Neural progenitor cell (in vitro differentiated cells): ENCODE measurements at regions not wholly inside any gene's neighbourhood (a gene's known extent, or its start where the extent isn't known, plus 50 kb on each side); places are given as distances from the start of the nearest gene placed in this dataset.

Source experiments
- DNase-seq: peaks from one replicate; pipeline ENCODE4 v3.0.0-alpha.2; 2016; ENCODE audit warnings: low spot score
- H2AFZ ChIP-seq: fragments of 200-600 bp; sonication (generic); replicated peaks from 2 replicates; pipeline ENCODE4 v1.6.1; 2016; ENCODE audit warnings: antibody characterized with exemption
- H3F3A ChIP-seq: fragments of 200-600 bp; sonication (generic); 2 replicates; pipeline ENCODE4 v1.6.1; 2016; ENCODE audit warnings: antibody characterized with exemption, low read depth
- H3K27ac ChIP-seq: fragments of 200-600 bp; sonication (generic); 2 replicates; pipeline ENCODE4 v1.5.1; 2016; ENCODE audit warnings: mild to moderate bottlenecking
- H3K27me3 ChIP-seq: fragments of 200-600 bp; sonication (generic); 2 replicates; pipeline ENCODE4 v1.6.1; 2016; ENCODE audit warnings: mild to moderate bottlenecking, moderate library complexity
- H3K36me3 ChIP-seq: fragments of 200-600 bp; sonication (generic); 2 replicates; pipeline ENCODE4 v1.5.1; 2016
- H3K4me1 ChIP-seq: fragments of 200-600 bp; sonication (generic); 2 replicates; pipeline ENCODE4 v1.6.1; 2016; ENCODE audit warnings: mixed run types
- H3K4me2 ChIP-seq: fragments of 200-600 bp; sonication (generic); 2 replicates; pipeline ENCODE4 v1.6.1; 2016
- H3K4me3 ChIP-seq: fragments of 200-600 bp; sonication (generic); 2 replicates; pipeline ENCODE4 v1.5.1; 2016
- H3K79me2 ChIP-seq: fragments of 200-600 bp; sonication (generic); 2 replicates; pipeline ENCODE4 v1.6.1; 2016; ENCODE audit warnings: low read depth
- H3K9ac ChIP-seq: fragments of 200-600 bp; sonication (generic); 2 replicates; pipeline ENCODE4 v1.6.1; 2016
- H3K9me3 ChIP-seq: fragments of 200-600 bp; sonication (generic); 2 replicates; pipeline ENCODE4 v1.5.1; 2016; ENCODE audit warnings: low read depth
- H4K20me1 ChIP-seq: fragments of 200-600 bp; sonication (generic); 2 replicates; pipeline ENCODE4 v1.6.1; 2016; ENCODE audit warnings: low read depth
- H3K27ac Mint-ChIP-seq: 3 replicates; pipeline ENCODE4 v1.8.0; 2021; ENCODE audit warnings: mixed read lengths
- H3K27me3 Mint-ChIP-seq: 2 replicates; pipeline ENCODE4 v1.8.0; 2022; ENCODE audit warnings: low read depth, mild to moderate bottlenecking, inconsistent platforms, moderate library complexity, mixed read lengths; ENCODE audit not compliant: insufficient read depth
- H3K36me3 Mint-ChIP-seq: 3 replicates; pipeline ENCODE4 v1.8.0; 2021; ENCODE audit warnings: mixed read lengths
- H3K4me1 Mint-ChIP-seq: 3 replicates; pipeline ENCODE4 v1.8.0; 2021; ENCODE audit warnings: mixed read lengths
- H3K4me3 Mint-ChIP-seq: 3 replicates; pipeline ENCODE4 v1.8.0; 2021; ENCODE audit warnings: mild to moderate bottlenecking, moderate library complexity, mixed read lengths
- H3K9me3 Mint-ChIP-seq: 3 replicates; pipeline ENCODE4 v1.8.0; 2020; ENCODE audit warnings: mixed read lengths
- CTCF ChIP-seq: fragments of 200-600 bp; sonication (generic); IDR thresholded peaks from 2 replicates; pipeline ENCODE4 v1.5.1; 2017; ENCODE audit warnings: antibody characterized with exemption, mild to moderate bottlenecking
- EZH2 ChIP-seq: fragments of 200-600 bp; sonication (generic); IDR thresholded peaks from 2 replicates; pipeline ENCODE4 v1.6.1; 2017; ENCODE audit warnings: antibody characterized with exemption, mild to moderate bottlenecking, moderate library complexity
- EZH2phosphoT487 ChIP-seq: fragments of 200-600 bp; sonication (generic); IDR thresholded peaks from 2 replicates; pipeline ENCODE4 v1.6.1; 2017; ENCODE audit warnings: antibody characterized with exemption

GRCh38 chr6:167564416-167565250 lies 239.7 kb downstream of the TTLL2 start:
- Histone ChIP-seq H3K4me2 (no peak overlapping the region), H3K9ac (no peak overlapping the region), H3F3A (no peaks in the 10 kb centered on the region), H3K4me3 (no peak overlapping the region), H3K9me3 (no peaks in the 10 kb centered on the region), H3K27ac (no peak overlapping the region), H4K20me1 (no peaks in the 10 kb centered on the region), H3K36me3 (no peaks in the 10 kb centered on the region), H2AFZ (no peak overlapping the region), H3K79me2 (no peaks in the 10 kb centered on the region), H3K4me1 (peaks cover 5% of the 10 kb centered on the region), H3K27me3 (no peaks in the 10 kb centered on the region)
- peaks cover 10% of the 10 kb centered on the region for H3K27me3 Mint-ChIP-seq
- peaks cover 7% of the 10 kb centered on the region for H3K9me3 Mint-ChIP-seq
- H3K27ac Mint-ChIP-seq: peak overlapping the region; percentile 23
- TF ChIP-seq EZH2phosphoT487 (no peak), EZH2 (no peak), CTCF (no peak)
- H3K4me3 Mint-ChIP-seq: no peak overlapping the region
- no peaks in the 10 kb centered on the region for H3K36me3 Mint-ChIP-seq
- peaks cover 44% of the 10 kb centered on the region for H3K4me1 Mint-ChIP-seq
- DNase-seq: no peak

GRCh38 chr6:167565388-167565787 lies 240.5 kb downstream of the TTLL2 start:
- Histone ChIP-seq H3K27me3 (no peaks in the 10 kb centered on the region), H4K20me1 (no peaks in the 10 kb centered on the region), H3K27ac (no peak overlapping the region), H3K4me2 (no peak overlapping the region), H3K9ac (no peak overlapping the region), H3K9me3 (no peaks in the 10 kb centered on the region), H3K4me1 (no peaks in the 10 kb centered on the region), H3K79me2 (no peaks in the 10 kb centered on the region), H2AFZ (no peak overlapping the region), H3F3A (no peaks in the 10 kb centered on the region), H3K36me3 (no peaks in the 10 kb centered on the region), H3K4me3 (no peak overlapping the region)
- DNase-seq: no peak
- Mint-ChIP-seq H3K9me3 (peaks cover 8% of the 10 kb centered on the region), H3K4me1 (peaks cover 42% of the 10 kb centered on the region), H3K27ac (no peak overlapping the region), H3K36me3 (no peaks in the 10 kb centered on the region), H3K4me3 (no peak overlapping the region), H3K27me3 (peaks cover 10% of the 10 kb centered on the region)
- TF ChIP-seq EZH2phosphoT487 (no peak), CTCF (no peak), EZH2 (no peak)

GRCh38 chr6:167565884-167566599 lies 241.2 kb downstream of the TTLL2 start:
- no peaks in the 10 kb centered on the region for H3K4me1 ChIP-seq
- no peaks in the 10 kb centered on the region for H3K9me3 ChIP-seq
- Mint-ChIP-seq H3K4me1 (peaks cover 44% of the 10 kb centered on the region), H3K9me3 (peaks cover 8% of the 10 kb centered on the region), H3K27me3 (peaks cover 12% of the 10 kb centered on the region), H3K4me3 (no peak overlapping the region), H3K27ac (no peak overlapping the region), H3K36me3 (no peaks in the 10 kb centered on the region)
- H2AFZ ChIP-seq: no peak overlapping the region
- no peak overlapping the region for H3K9ac ChIP-seq
- H4K20me1 ChIP-seq: no peaks in the 10 kb centered on the region
- H3K27ac ChIP-seq: no peak overlapping the region
- no peaks in the 10 kb centered on the region for H3F3A ChIP-seq
- no peak for TF ChIP-seq EZH2phosphoT487
- TF ChIP-seq EZH2: no peak
- no peak for TF ChIP-seq CTCF
- no peaks in the 10 kb centered on the region for H3K79me2 ChIP-seq
- peak; percentile 23 for DNase-seq
- H3K4me3 ChIP-seq: no peak overlapping the region
- no peaks in the 10 kb centered on the region for H3K36me3 ChIP-seq
- H3K27me3 ChIP-seq: no peaks in the 10 kb centered on the region
- no peak overlapping the region for H3K4me2 ChIP-seq
